Lower leg skin (tissue), 4 donors: ENCODE measurements at regions not wholly inside any gene's neighbourhood (a gene's known extent, or its start where the extent isn't known, plus 50 kb on each side); places are given as distances from the start of the nearest gene placed in this dataset.

Source experiments
- DNase-seq, 2 donors: peaks; one replicate each; pipeline ENCODE4 v3.0.0-alpha.2; 2019; ENCODE audit warnings: low spot score in 2 of 2
- H3K4me3 ChIP-seq: fragments of 200-600 bp; sonication (generic); 2 replicates; pipeline ENCODE4 v1.5.1; 2017; ENCODE audit warnings: mild to moderate bottlenecking, low read depth; ENCODE audit not compliant: poor library complexity, severe bottlenecking
- CTCF ChIP-seq, 3 donors: fragments of 450-650 bp; IDR thresholded peaks; one replicate each; pipeline ENCODE4 v1.5.1; 2016; ENCODE audit warnings: antibody characterized with exemption in 3 of 3, mild to moderate bottlenecking in 3 of 3, moderate library complexity in 2 of 3
- POLR2A ChIP-seq, 2 donors: fragments of 450-650 bp; IDR thresholded peaks; one replicate each; pipeline ENCODE4 v1.6.1; 2016 to 2017; ENCODE audit warnings: antibody characterized with exemption in 2 of 2, mild to moderate bottlenecking in 1 of 2, moderate library complexity in 1 of 2
- WGBS, 2 donors: methylation state at CpG; one replicate each; pipeline ENCODE4 v1.1.5; 2018; 5-methylcytosine and 5-hydroxymethylcytosine counted together
- intact Hi-C: fragments of 100-400 bp; cut with DNase I; formaldehyde crosslinking; loops from one replicate; pipeline ENCODE4 v1.15.0; 2023; ENCODE audit warnings: low total_unique reads

- intact Hi-C loops: no loop called here
Measured at GRCh38 chr6:105603788-105604586, 201.1 kb upstream of the PREP start.

DNA sequence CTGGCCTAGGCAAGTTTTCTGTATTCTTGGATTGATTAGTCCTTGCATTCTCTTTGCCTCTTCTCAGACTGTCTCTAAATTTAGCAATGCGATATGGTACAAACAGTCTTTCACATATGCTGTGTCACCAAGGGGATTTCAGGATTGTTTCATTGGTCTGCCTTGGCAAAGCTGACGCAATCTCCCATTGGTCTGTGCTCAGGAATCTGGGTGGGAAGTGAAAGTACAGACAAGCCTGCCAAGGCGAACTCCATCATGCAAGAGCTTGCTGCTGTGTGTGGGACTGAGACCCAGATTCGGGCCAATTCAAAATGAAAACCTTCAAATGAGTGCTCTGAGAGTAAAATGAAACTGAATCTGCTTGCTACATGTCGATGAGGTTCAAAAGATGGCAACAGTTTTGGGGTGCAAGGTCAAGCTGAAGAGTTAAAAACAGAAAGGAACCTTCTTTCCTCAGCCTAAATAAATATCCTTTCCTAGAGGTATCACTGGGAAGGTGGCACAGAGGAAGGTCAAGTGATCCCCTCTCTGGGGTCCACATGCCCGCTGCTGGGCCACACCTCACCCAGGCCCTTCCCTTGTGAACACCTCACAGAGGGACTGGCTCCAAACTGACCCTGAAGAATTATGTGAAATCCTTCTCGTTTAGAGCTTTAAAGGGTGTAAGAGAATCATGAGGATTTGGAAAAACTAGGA, 198.8 kb upstream of the PREP start:
- intact Hi-C loops: no loop called here
- H3K4me3 ChIP-seq: no peak overlapping the region
- peak; percentile 91 to 93 for DNase-seq
- TF ChIP-seq POLR2A (IDR thresholded peaks at IDR 0.05) (no peak), CTCF (IDR thresholded peaks at IDR 0.05) (no peak)
- 24 to 25% methylated on average over 7 of the region's 7 CpGs for WGBS, 2 donors

More at GRCh38 chr6:105603788-105604586, 201.1 kb upstream of the PREP start:
- TF ChIP-seq CTCF (IDR thresholded peaks at IDR 0.05) (no peak), POLR2A (IDR thresholded peaks at IDR 0.05) (no peak)
- 13 to 17% methylated on average over 4 of the region's 4 CpGs for WGBS, 2 donors
- H3K4me3 ChIP-seq: no peak overlapping the region
- DNase-seq: peak in 1 of 2 donors; percentile 48

- TF ChIP-seq CTCF (IDR thresholded peaks at IDR 0.05) (no peak), POLR2A (IDR thresholded peaks at IDR 0.05) (no peak)
- DNase-seq: no peak
- 45 to 55% methylated on average over 9 of the region's 9 CpGs for WGBS, 2 donors
- H3K4me3 ChIP-seq: no peak overlapping the region
- intact Hi-C loops: no loop called here
Measured at GRCh38 chr6:105600336-105601260, 197.7 kb upstream of the PREP start.

GRCh38 chr6:105598264-105598663, 195.4 kb upstream of the PREP start:
- intact Hi-C loops: no loop called here
- TF ChIP-seq POLR2A (IDR thresholded peaks at IDR 0.05) (no peak), CTCF (IDR thresholded peaks at IDR 0.05) (no peak)
- no peak overlapping the region for H3K4me3 ChIP-seq
- 95% methylated on average over 3 of the region's 3 CpGs for WGBS, 2 donors
- DNase-seq: no peak

GRCh38 chr6:105596284-105596755, 193.4 kb upstream of the PREP start:
- DNase-seq: no peak
- H3K4me3 ChIP-seq: no peak overlapping the region
- intact Hi-C loops: no loop called here
- WGBS, 2 donors: 16 to 19% methylated on average over 4 of the region's 4 CpGs
- no peak for TF ChIP-seq POLR2A (IDR thresholded peaks at IDR 0.05)
- TF ChIP-seq CTCF (IDR thresholded peaks at IDR 0.05): no peak
